ENCODE measurements at regions not wholly inside any gene's neighbourhood (a gene's known extent, or its start where the extent isn't known, plus 50 kb on each side); places are given as distances from the start of the nearest gene placed in this dataset.

- TF ChIP-seq ZBED1 (IDR thresholded peaks at IDR 0.05; ENCODE audit: borderline replicate concordance) = no peak
Observed at GRCh38 chr19:33876192-33876591, 79.5 kb downstream of the KCTD15 start (continued).

DNA sequence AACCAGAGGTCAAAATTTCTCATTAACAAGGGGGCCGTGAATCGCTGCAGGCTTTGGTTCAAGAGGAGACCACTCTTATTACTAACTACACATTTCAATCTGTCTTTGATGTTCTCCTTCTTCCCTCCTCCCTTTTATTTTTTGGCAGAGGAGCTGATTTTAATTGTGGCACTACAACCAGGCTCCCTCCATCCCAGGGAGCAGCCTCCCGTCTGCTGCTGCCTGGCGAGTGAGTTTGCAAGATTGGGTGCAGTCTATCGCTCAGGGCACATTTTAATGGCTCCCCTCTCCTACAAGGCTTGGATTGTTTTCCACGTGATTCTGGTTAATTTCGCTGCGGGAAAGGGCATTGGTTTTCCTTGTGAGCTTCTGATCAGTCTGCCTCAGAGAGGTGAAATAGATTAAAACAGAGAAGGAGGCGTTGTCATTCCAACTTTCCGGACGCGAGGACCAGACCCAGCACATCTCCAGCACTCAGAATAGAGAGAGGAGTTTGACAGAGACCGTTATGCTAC lies 81.4 kb downstream of the KCTD15 start:
- no peaks in the 10 kb centered on the region for H4K20me1 ChIP-seq (ENCODE audit: control insufficient read depth, insufficient read depth)
- in situ Hi-C loops (cut with MboI) = no loop called here
- FAIRE-seq (no peak), ATAC-seq (no peak), DNase-seq (ENCODE audit: low read depth, low spot score) (no peak)
- no peak overlapping the region for H2AFZ ChIP-seq (ENCODE audit: control insufficient read depth, low read depth, low read length)
- no peaks in the 10 kb centered on the region for H3K79me2 ChIP-seq (ENCODE audit: control insufficient read depth, insufficient read depth, low read length)
- no peak overlapping the region for H3K4me3 ChIP-seq
- intact Hi-C loops (cut with micrococcal nuclease; ENCODE audit: unreplicated experiment) = no loop called here
- SMC1A ChIA-PET (ENCODE audit: uncharacterized antibody, unreplicated experiment) = no interaction called here
- no TSS peak for BruUV-seq (replicated peaks)
- no peak overlapping the region for H3K9ac ChIP-seq (ENCODE audit: control insufficient read depth, insufficient read depth, low read length)
- WGBS (ENCODE audit: insufficient coverage, insufficient replicate concordance, low lambda C conversion rate, missing lambda C conversion rate) = 48% methylated on average over 13 of the region's 13 CpGs
- no peaks in the 10 kb centered on the region for H3K9me3 ChIP-seq (replicated peaks; ENCODE audit: control insufficient read depth, insufficient read depth, low read length)
- H3K4me1 ChIP-seq (ENCODE audit: control insufficient read depth, insufficient read depth, low read length) = no peaks in the 10 kb centered on the region
- H3K4me2 ChIP-seq (ENCODE audit: control insufficient read depth, insufficient read depth) = no peak overlapping the region
- CTCF ChIA-PET = no interaction called here
- H3K27me3 ChIP-seq (replicated peaks in 1 of 2; ENCODE audit: control insufficient read depth in 2 of 2, insufficient read depth in 2 of 2, low read length in 1 of 2) = no peaks in the 10 kb centered on the region; a peak in 1 of 4 replicates
- H3K36me3 ChIP-seq (ENCODE audit: control insufficient read depth in 2 of 2, insufficient read depth in 2 of 2, low read length in 1 of 2) = no peaks in the 10 kb centered on the region
- RAD21 ChIA-PET (ENCODE audit: unreplicated experiment) = no interaction called here
- POLR2A ChIA-PET = no interaction called here
- no peak overlapping the region for H3K27ac ChIP-seq (ENCODE audit: control insufficient read depth, insufficient read depth)
- TF ChIP-seq, protein P1, sequence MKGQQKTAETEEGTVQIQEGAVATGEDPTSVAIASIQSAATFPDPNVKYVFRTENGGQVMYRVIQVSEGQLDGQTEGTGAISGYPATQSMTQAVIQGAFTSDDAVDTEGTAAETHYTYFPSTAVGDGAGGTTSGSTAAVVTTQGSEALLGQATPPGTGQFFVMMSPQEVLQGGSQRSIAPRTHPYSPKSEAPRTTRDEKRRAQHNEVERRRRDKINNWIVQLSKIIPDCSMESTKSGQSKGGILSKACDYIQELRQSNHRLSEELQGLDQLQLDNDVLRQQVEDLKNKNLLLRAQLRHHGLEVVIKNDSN (IDR thresholded peaks at IDR 0.05; ENCODE audit: borderline replicate concordance, extremely low read length, insufficient read depth, low read depth, low read length) = no peak
- TF ChIP-seq HDAC2 (IDR thresholded peaks at IDR 0.05) (no peak), IKZF1 (conservative IDR thresholded peaks at IDR 0.05) (no peak), WRNIP1 (IDR thresholded peaks at IDR 0.05; ENCODE audit: borderline replicate concordance, low read depth, low read length) (no peak), STAT3 (IDR thresholded peaks at IDR 0.05; ENCODE audit: low read depth, low read length) (no peak), CUX1 (IDR thresholded peaks at IDR 0.05; ENCODE audit: insufficient replicate concordance, low read depth, low read length) (no peak), SPI1 (IDR thresholded peaks at IDR 0.05; ENCODE audit: borderline replicate concordance, insufficient read depth, low read depth, low read length) (no peak), NR2C1 (IDR thresholded peaks at IDR 0.05) (no peak), POU2F2 (IDR thresholded peaks at IDR 0.05; ENCODE audit: borderline replicate concordance, low read depth, low read length) (no peak), NFXL1 (IDR thresholded peaks at IDR 0.05; ENCODE audit: borderline replicate concordance) (no peak), IRF4 (IDR thresholded peaks at IDR 0.05; ENCODE audit: low read depth, low read length) (no peak), ESRRA (IDR thresholded peaks at IDR 0.05; ENCODE audit: low read length) (no peak), MYB (IDR thresholded peaks at IDR 0.05; ENCODE audit: borderline replicate concordance, low read depth, low read length) (no peak)
- TF ChIP-seq, protein P2, sequence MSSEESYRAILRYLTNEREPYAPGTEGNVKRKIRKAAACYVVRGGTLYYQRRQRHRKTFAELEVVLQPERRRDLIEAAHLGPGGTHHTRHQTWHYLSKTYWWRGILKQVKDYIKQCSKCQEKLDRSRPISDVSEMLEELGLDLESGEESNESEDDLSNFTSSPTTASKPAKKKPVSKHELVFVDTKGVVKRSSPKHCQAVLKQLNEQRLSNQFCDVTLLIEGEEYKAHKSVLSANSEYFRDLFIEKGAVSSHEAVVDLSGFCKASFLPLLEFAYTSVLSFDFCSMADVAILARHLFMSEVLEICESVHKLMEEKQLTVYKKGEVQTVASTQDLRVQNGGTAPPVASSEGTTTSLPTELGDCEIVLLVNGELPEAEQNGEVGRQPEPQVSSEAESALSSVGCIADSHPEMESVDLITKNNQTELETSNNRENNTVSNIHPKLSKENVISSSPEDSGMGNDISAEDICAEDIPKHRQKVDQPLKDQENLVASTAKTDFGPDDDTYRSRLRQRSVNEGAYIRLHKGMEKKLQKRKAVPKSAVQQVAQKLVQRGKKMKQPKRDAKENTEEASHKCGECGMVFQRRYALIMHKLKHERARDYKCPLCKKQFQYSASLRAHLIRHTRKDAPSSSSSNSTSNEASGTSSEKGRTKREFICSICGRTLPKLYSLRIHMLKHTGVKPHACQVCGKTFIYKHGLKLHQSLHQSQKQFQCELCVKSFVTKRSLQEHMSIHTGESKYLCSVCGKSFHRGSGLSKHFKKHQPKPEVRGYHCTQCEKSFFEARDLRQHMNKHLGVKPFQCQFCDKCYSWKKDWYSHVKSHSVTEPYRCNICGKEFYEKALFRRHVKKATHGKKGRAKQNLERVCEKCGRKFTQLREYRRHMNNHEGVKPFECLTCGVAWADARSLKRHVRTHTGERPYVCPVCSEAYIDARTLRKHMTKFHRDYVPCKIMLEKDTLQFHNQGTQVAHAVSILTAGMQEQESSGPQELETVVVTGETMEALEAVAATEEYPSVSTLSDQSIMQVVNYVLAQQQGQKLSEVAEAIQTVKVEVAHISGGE (CRISPR knock-in tag; IDR thresholded peaks at IDR 0.05) = no peak

All from GM12878 (cell line).